K562 (cell line): ENCODE measurements at regions not wholly inside any gene's neighbourhood (a gene's known extent, or its start where the extent isn't known, plus 50 kb on each side); places are given as distances from the start of the nearest gene placed in this dataset.

ENCODE experiments used
- ATAC-seq: fragments of 200-7000 bp; cut with Tn5 transposase; 3 replicates; pipeline ENCODE4 v1.9.1; 2020; ENCODE audit warnings: moderate library complexity
- BruUV-seq: library from RNA; stranded (reverse); fragments of 400-500 nt; replicated peaks from 2 replicates; lab custom pipeline; 2021; lab: Mats Ljungman, UMichigan
- CTCF ChIA-PET: fragments of 300-600 bp; formaldehyde crosslinking; extraction: SDS; loops from one replicate; lab custom pipeline; 2021; ENCODE audit warnings: low intra/inter-chr PET ratio; lab: Yijun Ruan, JAX
- POLR2A ChIA-PET: fragments of 300-600, 350-650 bp; sonication (Branson Sonifier 250); formaldehyde crosslinking; extraction: SDS; loops from one replicate; lab custom pipeline; 2021; ENCODE audit warnings: antibody characterized with exemption, inconsistent platforms; lab: Yijun Ruan, JAX
- DNase-seq, 4 experiments: peaks; one replicate each; pipeline versions ENCODE4 v3.0.0 to v3.0.0-alpha.2; 2011 to 2018; ENCODE audit warnings: low spot score in 3 of 4, mixed read lengths in 3 of 4; ENCODE audit errors: extremely low read depth in 1 of 4
- FAIRE-seq: peaks from 2 replicates; lab custom pipeline; 2011; peaks lifted over from hg19 to GRCh38; lab: Jason Lieb, UNC
- H2AFZ ChIP-seq: 2 replicates; pipeline ENCODE4 v1.6.0; 2011; ENCODE audit warnings: low read depth, low read length, control low read depth, inconsistent platforms
- H3K27ac ChIP-seq: fragments of 200-600 bp; 3 replicates; pipeline ENCODE4 v1.8.0; 2011; ENCODE audit warnings: low read depth, mild to moderate bottlenecking, control low read depth, inconsistent platforms, low read length, moderate library complexity, mixed read lengths; ENCODE audit errors: extremely low read depth
- H3K27me3 ChIP-seq, 2 experiments: fragments of 300-600 bp in 1 of 2; 2 replicates in 1 of 2; 3 replicates in 1 of 2; pipeline versions ENCODE4 v1.6.0 to v1.8.0; 2011; ENCODE audit warnings: inconsistent platforms in 2 of 2, low read length in 2 of 2, mild to moderate bottlenecking in 1 of 2, mixed read lengths in 1 of 2, moderate library complexity in 1 of 2; ENCODE audit not compliant: control insufficient read depth in 2 of 2, insufficient read depth in 2 of 2
- H3K36me3 ChIP-seq: fragments of 300-600 bp; 3 replicates; pipeline ENCODE4 v1.8.0; 2011; ENCODE audit warnings: mild to moderate bottlenecking, low read length, inconsistent platforms; ENCODE audit not compliant: control insufficient read depth, insufficient read depth
- H3K4me1 ChIP-seq, 2 experiments: fragments of 200-600 bp in 1 of 2; replicated peaks in 1 of 2; 2 replicates in 1 of 2; 3 replicates in 1 of 2; pipeline versions ENCODE4 v1.5.1 to v1.8.0; 2011; ENCODE audit warnings: inconsistent platforms in 2 of 2, low read length in 2 of 2, mild to moderate bottlenecking in 1 of 2, mixed read lengths in 1 of 2, moderate library complexity in 1 of 2; ENCODE audit not compliant: control insufficient read depth in 2 of 2, insufficient read depth in 2 of 2
- H3K4me2 ChIP-seq: 2 replicates; pipeline ENCODE4 v1.6.1; 2011; ENCODE audit warnings: low read length, control low read depth, inconsistent platforms, mixed read lengths; ENCODE audit not compliant: insufficient read depth
- H3K4me3 ChIP-seq: fragments of 200-600 bp; sonication (generic), shearing (Covaris generic); 2 replicates; pipeline ENCODE4 v1.5.1; 2016; ENCODE audit warnings: control low read depth, inconsistent platforms
- H3K79me2 ChIP-seq: fragments of 200-600 bp; 3 replicates; pipeline ENCODE4 v1.8.0; 2011; ENCODE audit warnings: low read length, inconsistent platforms; ENCODE audit not compliant: control insufficient read depth, insufficient read depth
- H3K9ac ChIP-seq, 2 experiments: 2 replicates each; pipeline versions ENCODE4 v1.6.0 to v1.6.1; 2011; ENCODE audit warnings: low read depth in 2 of 2, low read length in 2 of 2, control low read depth in 1 of 2, inconsistent platforms in 1 of 2, mild to moderate bottlenecking in 1 of 2, mixed read lengths in 1 of 2; ENCODE audit not compliant: insufficient read depth in 1 of 2
- H3K9me1 ChIP-seq: one replicate; pipeline ENCODE4 v1.6.0; 2011; ENCODE audit warnings: inconsistent platforms, mild to moderate bottlenecking, low read length, moderate library complexity; ENCODE audit not compliant: control insufficient read depth, insufficient read depth
- H3K9me3 ChIP-seq: replicated peaks from 2 replicates; pipeline ENCODE4 v1.5.1; 2011; ENCODE audit warnings: low read depth, low read length, inconsistent platforms; ENCODE audit not compliant: control insufficient read depth, insufficient read depth
- H4K20me1 ChIP-seq: replicated peaks from 2 replicates; pipeline ENCODE4 v1.6.1; 2011; ENCODE audit warnings: low read length, inconsistent platforms, mixed read lengths; ENCODE audit not compliant: control insufficient read depth, insufficient read depth
- CBFA2T3 ChIP-seq: fragments of 450-650 bp; IDR thresholded peaks from 2 replicates; pipeline ENCODE4 v1.6.1; 2017
- E2F6 ChIP-seq, 2 experiments: IDR thresholded peaks; 2 replicates each; pipeline ENCODE4 v1.6.1; 2011; ENCODE audit warnings: borderline replicate concordance in 1 of 2, control low read depth in 1 of 2, low read depth in 1 of 2, low read length in 1 of 2, mild to moderate bottlenecking in 1 of 2, mixed read lengths in 1 of 2, moderate library complexity in 1 of 2; ENCODE audit not compliant: insufficient read depth in 1 of 2, insufficient read length in 1 of 2, poor library complexity in 1 of 2, severe bottlenecking in 1 of 2; ENCODE audit errors: extremely low read depth in 1 of 2
- GABPB2 ChIP-seq: fragments of 250-450 bp; sonication (Bioruptor Pico); conservative IDR thresholded peaks from 2 replicates; pipeline ENCODE4 v1.5.1; 2021; ENCODE audit warnings: mild to moderate bottlenecking
- HNRNPLL ChIP-seq: fragments of 200-400 bp; formaldehyde crosslinking; IDR thresholded peaks from 2 replicates; pipeline ENCODE4 v1.6.1; 2017; ENCODE audit warnings: low read length, low read depth, mild to moderate bottlenecking; ENCODE audit not compliant: poor library complexity, severe bottlenecking
- JUND ChIP-seq, 2 experiments: IDR thresholded peaks; 2 replicates in 1 of 2; 3 replicates in 1 of 2; pipeline ENCODE4 v1.6.1; 2011; ENCODE audit warnings: borderline replicate concordance in 2 of 2, low read depth in 2 of 2, low read length in 2 of 2, improper control_type of control experiment in 1 of 2, missing biosample characterization in 1 of 2, missing genetic modification characterization in 1 of 2, missing genetic modification reagents in 1 of 2
- KAT8 ChIP-seq: fragments of 450-650 bp; IDR thresholded peaks from 2 replicates; pipeline ENCODE4 v1.6.1; 2016; ENCODE audit warnings: low read depth, mild to moderate bottlenecking
- MYBL2 ChIP-seq, 2 experiments: fragments of 450-650 bp in 1 of 2; sonication (generic) in 1 of 2; formaldehyde crosslinking in 1 of 2; IDR thresholded peaks; 2 replicates each; pipeline versions ENCODE4 v1.6.1 to v1.8.1; 2017 to 2022; ENCODE audit warnings: borderline replicate concordance in 1 of 2, inconsistent platforms in 1 of 2, low read depth in 1 of 2, mild to moderate bottlenecking in 1 of 2, missing genetic modification reagents in 1 of 2, moderate library complexity in 1 of 2
- NCOA1 ChIP-seq: fragments of 450-650 bp; IDR thresholded peaks from 2 replicates; pipeline ENCODE4 v1.6.1; 2016; ENCODE audit warnings: low read depth
- NFIC ChIP-seq: fragments of 450-650 bp; IDR thresholded peaks from 2 replicates; pipeline ENCODE4 v1.6.1; 2017; ENCODE audit warnings: mild to moderate bottlenecking, inconsistent platforms
- TOE1 ChIP-seq, 2 experiments: fragments of 450-650 bp in 1 of 2; sonication (generic) in 1 of 2; formaldehyde crosslinking in 1 of 2; IDR thresholded peaks; 2 replicates each; pipeline versions ENCODE4 v1.7.1 to v1.8.0; 2016 to 2022; ENCODE audit warnings: borderline replicate concordance in 2 of 2, mild to moderate bottlenecking in 2 of 2, antibody characterized with exemption in 1 of 2, inconsistent platforms in 1 of 2, low read depth in 1 of 2, missing genetic modification reagents in 1 of 2, moderate library complexity in 1 of 2
- TRIM24 ChIP-seq, 2 experiments: fragments of 450-650 bp; IDR thresholded peaks; 2 replicates each; pipeline ENCODE4 v1.6.1; 2016
- ZKSCAN1 ChIP-seq: fragments of 150-350 bp; IDR thresholded peaks from 2 replicates; pipeline ENCODE4 v1.6.1; 2016; ENCODE audit warnings: low read depth, low read length
- ZNF217 ChIP-seq: sonication (generic); formaldehyde crosslinking; IDR thresholded peaks from 2 replicates; pipeline ENCODE4 v1.8.0; 2022; ENCODE audit warnings: mild to moderate bottlenecking, missing genetic modification reagents
- ZNF644 ChIP-seq: fragments of 200-800 bp; sonication (Bioruptor generic); IDR thresholded peaks from 2 replicates; pipeline ENCODE4 v1.6.1; 2016; ENCODE audit warnings: low read depth, missing genetic modification characterization, missing compliant biosample characterization
- ZNF79 ChIP-seq: fragments of 250-450 bp; sonication (Bioruptor Pico); IDR thresholded peaks from 2 replicates; pipeline ENCODE4 v1.4.0; 2020; ENCODE audit warnings: low read depth, mild to moderate bottlenecking, moderate library complexity
- WGBS: fragments of 100-300 bp; shearing (Covaris generic); methylation state at CpG from one replicate; pipeline ENCODE4 v1.1.6; 2016; ENCODE audit warnings: low coverage, mixed read lengths; ENCODE audit not compliant: insufficient coverage; ENCODE audit errors: missing lambda C conversion rate; 5-methylcytosine and 5-hydroxymethylcytosine counted together
- in situ Hi-C: fragments of 300-500 bp; cut with MboI; formaldehyde crosslinking; loops from 4 replicates; pipeline ENCODE4 v1.15.0; 2018; ENCODE audit warnings: inconsistent platforms, mixed read lengths
- intact Hi-C: fragments of 100-400 bp; cut with micrococcal nuclease; formaldehyde crosslinking; loops from 2 replicates; pipeline ENCODE4 v1.14.2; 2022
- TF ChIP-seq, protein P1 (sequence below): fragments of 150-350 bp; IDR thresholded peaks from 2 replicates; pipeline ENCODE4 v1.6.1; 2014; ENCODE audit warnings: low read depth, mild to moderate bottlenecking, low read length, borderline replicate concordance

GRCh38 chr3:31356941-31357340 lies 175.8 kb upstream of the STT3B start:
- no peaks in the 10 kb centered on the region for H3K27me3 ChIP-seq
- POLR2A ChIA-PET = interaction anchor here (0.7 kb wide), 1 partner anchor 8 kb away, joined by 3 read pairs; no protein-coding TSS in a partner anchor
- BruUV-seq = no TSS peak
- FAIRE-seq = peak; percentile 93
- H3K9me1 ChIP-seq = no peaks in the 10 kb centered on the region
- DNase-seq = peak; percentile 26 to 89 (median 44)
- H3K36me3 ChIP-seq = no peaks in the 10 kb centered on the region
- H3K27ac ChIP-seq = no peak overlapping the region; the same call in 1 of the 3 replicates
- in situ Hi-C loops = no loop called here
- no peak overlapping the region for H3K4me3 ChIP-seq
- ATAC-seq = peak; percentile 100
- intact Hi-C loops = loop anchor here (10.0 kb wide), 1 partner anchor 338 kb away; no protein-coding TSS in a partner anchor
- CTCF ChIA-PET = no interaction called here
- H4K20me1 ChIP-seq = no peaks in the 10 kb centered on the region
- H3K9me3 ChIP-seq = no peaks in the 10 kb centered on the region
- 14% methylated on average over 9 of the region's 9 CpGs for WGBS
- H3K4me2 ChIP-seq = peak overlapping the region; percentile 34; the same call in 1 of the 2 replicates
- no peaks in the 10 kb centered on the region for H3K79me2 ChIP-seq
- H3K4me1 ChIP-seq = peaks cover 0 to 15% of the 10 kb centered on the region in 2 experiments; a peak in 3 of 5 replicates
- H2AFZ ChIP-seq = peak overlapping the region; percentile 64
- no peak overlapping the region for H3K9ac ChIP-seq
- TF ChIP-seq HNRNPLL (no peak), ZKSCAN1 (no peak), MYBL2 (IDR thresholded peaks at IDR 0.05; ENCODE audit: low read depth) (no peak; the same call in 1 of the 2 replicates), MYBL2 (CRISPR knock-in tag; IDR thresholded peaks at IDR 0.05; ENCODE audit: borderline replicate concordance) (no peak), JUND (IDR thresholded peaks at IDR 0.05; ENCODE audit: borderline replicate concordance, low read depth, low read length) (peak; percentile 63; the same call in 1 of the 2 replicates), JUND (tag; IDR thresholded peaks at IDR 0.05; ENCODE audit: borderline replicate concordance, low read depth, low read length) (peak; percentile 52; the same call in 2 of the 3 replicates), ZNF217 (no peak), GABPB2 (no peak), E2F6 (IDR thresholded peaks at IDR 0.05; ENCODE audit: borderline replicate concordance in 1 of 2, extremely low read depth in 1 of 2, insufficient read depth in 1 of 2, insufficient read length in 1 of 2, low read depth in 1 of 2, low read length in 1 of 2, poor library complexity in 1 of 2, severe bottlenecking in 1 of 2) (peak in 1 of 2 experiments; percentile 54), ZNF79 (CRISPR knock-in tag) (no peak), NFIC (peak; percentile 65), TRIM24 (IDR thresholded peaks at IDR 0.05) (peak; percentile 68 to 84), KAT8 (peak; percentile 31; the same call in 1 of the 2 replicates), ZNF644 (peak; percentile 81; the same call in 1 of the 2 replicates), TOE1 (IDR thresholded peaks at IDR 0.05; ENCODE audit: borderline replicate concordance) (peak; percentile 62; the same call in 1 of the 2 replicates), TOE1 (CRISPR knock-in tag; IDR thresholded peaks at IDR 0.05; ENCODE audit: borderline replicate concordance, low read depth) (no peak), CBFA2T3 (peak; percentile 15; the same call in 1 of the 2 replicates), NCOA1 (no peak)
- TF ChIP-seq, protein P1, sequence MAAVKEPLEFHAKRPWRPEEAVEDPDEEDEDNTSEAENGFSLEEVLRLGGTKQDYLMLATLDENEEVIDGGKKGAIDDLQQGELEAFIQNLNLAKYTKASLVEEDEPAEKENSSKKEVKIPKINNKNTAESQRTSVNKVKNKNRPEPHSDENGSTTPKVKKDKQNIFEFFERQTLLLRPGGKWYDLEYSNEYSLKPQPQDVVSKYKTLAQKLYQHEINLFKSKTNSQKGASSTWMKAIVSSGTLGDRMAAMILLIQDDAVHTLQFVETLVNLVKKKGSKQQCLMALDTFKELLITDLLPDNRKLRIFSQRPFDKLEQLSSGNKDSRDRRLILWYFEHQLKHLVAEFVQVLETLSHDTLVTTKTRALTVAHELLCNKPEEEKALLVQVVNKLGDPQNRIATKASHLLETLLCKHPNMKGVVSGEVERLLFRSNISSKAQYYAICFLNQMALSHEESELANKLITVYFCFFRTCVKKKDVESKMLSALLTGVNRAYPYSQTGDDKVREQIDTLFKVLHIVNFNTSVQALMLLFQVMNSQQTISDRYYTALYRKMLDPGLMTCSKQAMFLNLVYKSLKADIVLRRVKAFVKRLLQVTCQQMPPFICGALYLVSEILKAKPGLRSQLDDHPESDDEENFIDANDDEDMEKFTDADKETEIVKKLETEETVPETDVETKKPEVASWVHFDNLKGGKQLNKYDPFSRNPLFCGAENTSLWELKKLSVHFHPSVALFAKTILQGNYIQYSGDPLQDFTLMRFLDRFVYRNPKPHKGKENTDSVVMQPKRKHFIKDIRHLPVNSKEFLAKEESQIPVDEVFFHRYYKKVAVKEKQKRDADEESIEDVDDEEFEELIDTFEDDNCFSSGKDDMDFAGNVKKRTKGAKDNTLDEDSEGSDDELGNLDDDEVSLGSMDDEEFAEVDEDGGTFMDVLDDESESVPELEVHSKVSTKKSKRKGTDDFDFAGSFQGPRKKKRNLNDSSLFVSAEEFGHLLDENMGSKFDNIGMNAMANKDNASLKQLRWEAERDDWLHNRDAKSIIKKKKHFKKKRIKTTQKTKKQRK = peak; percentile 50; the same call in 1 of the 2 replicates
